ENCODE measurements at regions not wholly inside any gene's neighbourhood (a gene's known extent, or its start where the extent isn't known, plus 50 kb on each side); places are given as distances from the start of the nearest gene placed in this dataset.
A peak's percentile ranks its signal among the peaks of the same experiment; 100 is the strongest.
"Not testable (repeated sequence)": the region's sequence is repeated elsewhere in the genome, so short reads cannot be mapped to it uniquely, and the experiment has no call there.

- DNase-seq (ENCODE audit: extremely low read depth, low read depth, low spot score) = no peak
Observed at GRCh38 chr1:113185463-113186104, 112.6 kb downstream of the LRIG2 start.

GRCh38 chr1:113190078-113190477, 117.1 kb downstream of the LRIG2 start:
- no peak for DNase-seq (ENCODE audit: extremely low read depth, low read depth, low spot score)

- no peak for DNase-seq (ENCODE audit: extremely low read depth, low read depth, low spot score)
Observed at GRCh38 chr1:113190930-113191329, 117.9 kb downstream of the LRIG2 start.

GRCh38 chr1:113191579-113192076, 118.6 kb downstream of the LRIG2 start:
- peak; percentile 5 for DNase-seq (ENCODE audit: extremely low read depth, low read depth, low spot score)

- DNase-seq (ENCODE audit: extremely low read depth, low read depth, low spot score) = no peak
Observed at GRCh38 chr1:113192242-113192641, 119.2 kb downstream of the LRIG2 start.

- DNase-seq (ENCODE audit: extremely low read depth, low read depth, low spot score) = no peak
Observed at GRCh38 chr1:113192980-113193379, 120.0 kb downstream of the LRIG2 start.

GRCh38 chr1:113194846-113195830, 122.1 kb downstream of the LRIG2 start:
- no peak for DNase-seq (ENCODE audit: extremely low read depth, low read depth, low spot score)

GRCh38 chr1:113197719-113198330, 124.8 kb downstream of the LRIG2 start:
- DNase-seq (ENCODE audit: extremely low read depth, low read depth, low spot score) = no peak

GRCh38 chr1:113198806-113199205, 125.8 kb downstream of the LRIG2 start:
- DNase-seq (ENCODE audit: extremely low read depth, low read depth, low spot score) = no peak

GRCh38 chr1:113199760-113200455, 126.9 kb downstream of the LRIG2 start:
- DNase-seq (ENCODE audit: extremely low read depth, low read depth, low spot score) = no peak

GRCh38 chr1:113201560-113201959, 128.6 kb downstream of the LRIG2 start:
- no peak for DNase-seq (ENCODE audit: extremely low read depth, low read depth, low spot score)

- DNase-seq (ENCODE audit: extremely low read depth, low read depth, low spot score) = no peak
Observed at GRCh38 chr1:113205980-113206766, 133.2 kb downstream of the LRIG2 start.

- DNase-seq (ENCODE audit: extremely low read depth, low read depth, low spot score) = no peak
Observed at GRCh38 chr1:113207019-113207418, 134.0 kb downstream of the LRIG2 start.

- DNase-seq (ENCODE audit: extremely low read depth, low read depth, low spot score) = no peak
Observed at GRCh38 chr1:113207457-113207856, 134.5 kb downstream of the LRIG2 start.

- DNase-seq (ENCODE audit: extremely low read depth, low read depth, low spot score) = not testable (repeated sequence)
Observed at GRCh38 chr1:113208425-113208824, 135.4 kb downstream of the LRIG2 start.

- DNase-seq (ENCODE audit: extremely low read depth, low read depth, low spot score) = no peak
Observed at GRCh38 chr1:113210248-113210647, 137.2 kb downstream of the LRIG2 start.

GRCh38 chr1:113211467-113211866, 138.5 kb downstream of the LRIG2 start:
- DNase-seq (ENCODE audit: extremely low read depth, low read depth, low spot score) = no peak

GRCh38 chr1:113215015-113215414, 142.0 kb downstream of the LRIG2 start:
- DNase-seq (ENCODE audit: extremely low read depth, low read depth, low spot score) = no peak

- no peak for DNase-seq (ENCODE audit: extremely low read depth, low read depth, low spot score)
Observed at GRCh38 chr1:113216664-113217063, 143.7 kb downstream of the LRIG2 start.
